ENCODE measurements at regions not wholly inside any gene's neighbourhood (a gene's known extent, or its start where the extent isn't known, plus 50 kb on each side); places are given as distances from the start of the nearest gene placed in this dataset.

GRCh38 chr6:167737205-167737830 lies 89.4 kb upstream of the AFDN start:
- FAIRE-seq, result no peak
- H3K4me2 ChIP-seq (ENCODE audit: control insufficient read depth, extremely low read depth, insufficient read depth, low read depth, low read length), result no peak overlapping the region
- H2AFZ ChIP-seq (ENCODE audit: control insufficient read depth, low read length), result no peak overlapping the region
- H4K20me1 ChIP-seq (ENCODE audit: control insufficient read depth, extremely low read depth, insufficient read depth, low read length), result no peaks in the 10 kb centered on the region
- H3K9ac ChIP-seq (ENCODE audit: control insufficient read depth, extremely low read depth, insufficient read depth, low read length), result no peak overlapping the region
- H3K9me1 ChIP-seq (ENCODE audit: control insufficient read depth, extremely low read depth, insufficient read depth, low read length), result no peaks in the 10 kb centered on the region
- H3K79me2 ChIP-seq (ENCODE audit: control insufficient read depth, insufficient read depth, low read length), result no peaks in the 10 kb centered on the region
- no peak overlapping the region for H3K4me3 ChIP-seq (ENCODE audit: control insufficient read depth in 2 of 3, extremely low read depth in 1 of 3, insufficient read depth in 2 of 3, low read depth in 1 of 3, low read length in 3 of 3)
- TF ChIP-seq CTCF (optimal IDR thresholded peaks at IDR 0.05 in 1 of 3, IDR thresholded peaks at IDR 0.05 in 1 of 3, conservative IDR thresholded peaks at IDR 0.05 in 1 of 3; ENCODE audit: extremely low read depth in 1 of 3, insufficient read depth in 2 of 3, low read length in 3 of 3), result no peak
- TF ChIP-seq EZH2 (IDR thresholded peaks at IDR 0.05; ENCODE audit: low read length), result no peak
- H3K9me3 ChIP-seq (ENCODE audit: control insufficient read depth, low read depth, low read length), result no peaks in the 10 kb centered on the region
- no peaks in the 10 kb centered on the region for H3K27me3 ChIP-seq (ENCODE audit: control insufficient read depth, extremely low read depth, insufficient read depth, low read length)
- H3K27ac ChIP-seq (ENCODE audit: control insufficient read depth, insufficient read depth, low read length), result no peak overlapping the region
- dilution Hi-C loops (cut with MboI; ENCODE audit: extremely low pct_ligation_motif_present, low sequenced_read_pairs), result no loop called here
- no peak for DNase-seq (ENCODE audit: low read depth, low spot score)
- H3K4me1 ChIP-seq (ENCODE audit: control insufficient read depth, extremely low read depth, insufficient read depth, low read length), result no peaks in the 10 kb centered on the region
- H3K36me3 ChIP-seq (ENCODE audit: control insufficient read depth in 2 of 2, extremely low read depth in 1 of 2, insufficient read depth in 2 of 2, low read length in 2 of 2), result no peaks in the 10 kb centered on the region

- dilution Hi-C loops (cut with MboI; ENCODE audit: extremely low pct_ligation_motif_present, low sequenced_read_pairs), result no loop called here
- Histone ChIP-seq H3K79me2 (ENCODE audit: control insufficient read depth, insufficient read depth, low read length) (no peaks in the 10 kb centered on the region), H3K27ac (ENCODE audit: control insufficient read depth, insufficient read depth, low read length) (no peak overlapping the region), H3K36me3 (ENCODE audit: control insufficient read depth in 2 of 2, extremely low read depth in 1 of 2, insufficient read depth in 2 of 2, low read length in 2 of 2) (no peaks in the 10 kb centered on the region), H3K9ac (ENCODE audit: control insufficient read depth, extremely low read depth, insufficient read depth, low read length) (no peak overlapping the region), H3K9me3 (ENCODE audit: control insufficient read depth, low read depth, low read length) (no peaks in the 10 kb centered on the region), H3K9me1 (ENCODE audit: control insufficient read depth, extremely low read depth, insufficient read depth, low read length) (no peaks in the 10 kb centered on the region), H3K4me3 (ENCODE audit: control insufficient read depth in 2 of 3, extremely low read depth in 1 of 3, insufficient read depth in 2 of 3, low read depth in 1 of 3, low read length in 3 of 3) (no peak overlapping the region), H2AFZ (ENCODE audit: control insufficient read depth, low read length) (no peak overlapping the region), H4K20me1 (ENCODE audit: control insufficient read depth, extremely low read depth, insufficient read depth, low read length) (no peaks in the 10 kb centered on the region), H3K4me1 (ENCODE audit: control insufficient read depth, extremely low read depth, insufficient read depth, low read length) (no peaks in the 10 kb centered on the region), H3K4me2 (ENCODE audit: control insufficient read depth, extremely low read depth, insufficient read depth, low read depth, low read length) (no peak overlapping the region), H3K27me3 (ENCODE audit: control insufficient read depth, extremely low read depth, insufficient read depth, low read length) (no peaks in the 10 kb centered on the region)
- no peak for FAIRE-seq
- TF ChIP-seq EZH2 (IDR thresholded peaks at IDR 0.05; ENCODE audit: low read length), result no peak
- TF ChIP-seq CTCF (optimal IDR thresholded peaks at IDR 0.05 in 1 of 3, IDR thresholded peaks at IDR 0.05 in 1 of 3, conservative IDR thresholded peaks at IDR 0.05 in 1 of 3; ENCODE audit: extremely low read depth in 1 of 3, insufficient read depth in 2 of 3, low read length in 3 of 3), result no peak
- no peak for DNase-seq (ENCODE audit: low read depth, low spot score)
These were observed 88.3 kb upstream of the AFDN start for GRCh38 chr6:167738386-167738785.

Measured in keratinocyte (primary cell).